ENCODE measurements at regions not wholly inside any gene's neighbourhood (a gene's known extent, or its start where the extent isn't known, plus 50 kb on each side); places are given as distances from the start of the nearest gene placed in this dataset.

DNA sequence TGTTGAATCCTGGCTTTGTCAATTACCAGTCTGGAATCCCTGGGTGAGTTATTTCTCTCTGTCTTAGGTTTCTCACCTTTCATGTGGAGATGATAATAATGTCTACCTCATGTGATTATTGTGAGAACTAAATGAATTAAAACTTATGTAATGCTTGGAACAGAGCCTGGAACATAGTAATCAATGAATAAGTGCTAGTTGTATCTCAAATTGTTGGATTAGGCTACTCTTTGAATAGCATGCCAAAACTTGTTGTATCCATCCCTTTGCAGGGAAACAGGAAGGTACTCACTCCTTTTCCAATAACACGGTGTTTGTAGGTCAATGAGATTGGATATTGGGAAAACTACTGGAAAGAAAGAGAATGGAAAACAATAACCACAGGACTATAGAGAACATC lies 796.6 kb upstream of the ZEB2 start:
- peaks cover 7% of the 10 kb centered on the region for H3K9me3 Mint-ChIP-seq (ENCODE audit: low read depth)
- no peak overlapping the region for H3K4me3 Mint-ChIP-seq (ENCODE audit: low read depth)

GRCh38 chr2:145315053-145315452 lies 795.1 kb upstream of the ZEB2 start:
- Mint-ChIP-seq H3K9me3 (ENCODE audit: low read depth) (peaks cover 13% of the 10 kb centered on the region), H3K27ac (no peak overlapping the region), H3K4me3 (ENCODE audit: low read depth) (no peak overlapping the region)

More for the DNA sequence above, 796.6 kb upstream of the ZEB2 start:
- TF ChIP-seq, protein P1, sequence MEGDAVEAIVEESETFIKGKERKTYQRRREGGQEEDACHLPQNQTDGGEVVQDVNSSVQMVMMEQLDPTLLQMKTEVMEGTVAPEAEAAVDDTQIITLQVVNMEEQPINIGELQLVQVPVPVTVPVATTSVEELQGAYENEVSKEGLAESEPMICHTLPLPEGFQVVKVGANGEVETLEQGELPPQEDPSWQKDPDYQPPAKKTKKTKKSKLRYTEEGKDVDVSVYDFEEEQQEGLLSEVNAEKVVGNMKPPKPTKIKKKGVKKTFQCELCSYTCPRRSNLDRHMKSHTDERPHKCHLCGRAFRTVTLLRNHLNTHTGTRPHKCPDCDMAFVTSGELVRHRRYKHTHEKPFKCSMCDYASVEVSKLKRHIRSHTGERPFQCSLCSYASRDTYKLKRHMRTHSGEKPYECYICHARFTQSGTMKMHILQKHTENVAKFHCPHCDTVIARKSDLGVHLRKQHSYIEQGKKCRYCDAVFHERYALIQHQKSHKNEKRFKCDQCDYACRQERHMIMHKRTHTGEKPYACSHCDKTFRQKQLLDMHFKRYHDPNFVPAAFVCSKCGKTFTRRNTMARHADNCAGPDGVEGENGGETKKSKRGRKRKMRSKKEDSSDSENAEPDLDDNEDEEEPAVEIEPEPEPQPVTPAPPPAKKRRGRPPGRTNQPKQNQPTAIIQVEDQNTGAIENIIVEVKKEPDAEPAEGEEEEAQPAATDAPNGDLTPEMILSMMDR (IDR thresholded peaks at IDR 0.05; ENCODE audit: unreplicated experiment), result no peak
- Mint-ChIP-seq H3K27ac (no peak overlapping the region), H3K27me3 (no peaks in the 10 kb centered on the region), H3K4me1 (ENCODE audit: low read depth) (peaks cover 11% of the 10 kb centered on the region), H3K36me3 (ENCODE audit: insufficient read depth) (peaks cover 3% of the 10 kb centered on the region)
- no peak for DNase-seq (ENCODE audit: low spot score, unreplicated experiment)

GRCh38 chr2:145314119-145314633 lies 794.3 kb upstream of the ZEB2 start:
- no peak overlapping the region for H3K27ac Mint-ChIP-seq
- H3K9me3 Mint-ChIP-seq (ENCODE audit: low read depth), result peaks cover 16% of the 10 kb centered on the region
- DNase-seq (ENCODE audit: low spot score, unreplicated experiment), result no peak
- H3K4me1 Mint-ChIP-seq (ENCODE audit: low read depth), result peaks cover 2% of the 10 kb centered on the region
- H3K27me3 Mint-ChIP-seq, result no peaks in the 10 kb centered on the region
- no peak overlapping the region for H3K4me3 Mint-ChIP-seq (ENCODE audit: low read depth)
- TF ChIP-seq, protein P1 (IDR thresholded peaks at IDR 0.05; ENCODE audit: unreplicated experiment), result no peak
- H3K36me3 Mint-ChIP-seq (ENCODE audit: insufficient read depth), result peaks cover 3% of the 10 kb centered on the region

More at GRCh38 chr2:145315053-145315452, 795.1 kb upstream of the ZEB2 start:
- Mint-ChIP-seq H3K27me3 (no peaks in the 10 kb centered on the region), H3K36me3 (ENCODE audit: insufficient read depth) (peaks cover 3% of the 10 kb centered on the region), H3K4me1 (ENCODE audit: low read depth) (peaks cover 2% of the 10 kb centered on the region)
- no peak for DNase-seq (ENCODE audit: low spot score, unreplicated experiment)
- TF ChIP-seq, protein P1 (IDR thresholded peaks at IDR 0.05; ENCODE audit: unreplicated experiment), result no peak

DNA sequence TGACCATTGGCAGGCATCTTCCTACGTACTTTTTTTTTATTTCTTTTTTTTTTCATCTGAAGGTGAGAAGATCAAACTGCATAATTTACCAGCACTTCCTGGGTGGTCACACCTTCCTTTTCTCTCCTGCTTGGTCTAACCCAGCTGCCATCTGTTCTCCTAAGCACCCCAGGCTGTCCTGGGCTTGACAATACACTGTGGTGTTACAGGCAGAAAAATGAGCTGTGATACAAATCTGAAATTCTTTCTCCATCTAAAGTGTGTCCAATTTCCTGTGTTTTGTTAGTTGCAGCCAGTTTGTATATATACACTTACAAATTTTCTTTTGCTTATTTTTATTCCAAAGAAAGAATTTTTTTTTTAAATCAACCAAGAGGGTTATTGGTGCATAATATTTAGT lies 786.0 kb upstream of the ZEB2 start:
- no peaks in the 10 kb centered on the region for H3K36me3 Mint-ChIP-seq (ENCODE audit: insufficient read depth)
- H3K4me3 Mint-ChIP-seq (ENCODE audit: low read depth), result no peak overlapping the region
- H3K27me3 Mint-ChIP-seq, result no peaks in the 10 kb centered on the region
- DNase-seq (ENCODE audit: low spot score, unreplicated experiment), result no peak
- peaks cover 3% of the 10 kb centered on the region for H3K9me3 Mint-ChIP-seq (ENCODE audit: low read depth)
- TF ChIP-seq, protein P1 (IDR thresholded peaks at IDR 0.05; ENCODE audit: unreplicated experiment), result no peak
- H3K4me1 Mint-ChIP-seq (ENCODE audit: low read depth), result no peaks in the 10 kb centered on the region
- H3K27ac Mint-ChIP-seq, result no peak overlapping the region

DNA sequence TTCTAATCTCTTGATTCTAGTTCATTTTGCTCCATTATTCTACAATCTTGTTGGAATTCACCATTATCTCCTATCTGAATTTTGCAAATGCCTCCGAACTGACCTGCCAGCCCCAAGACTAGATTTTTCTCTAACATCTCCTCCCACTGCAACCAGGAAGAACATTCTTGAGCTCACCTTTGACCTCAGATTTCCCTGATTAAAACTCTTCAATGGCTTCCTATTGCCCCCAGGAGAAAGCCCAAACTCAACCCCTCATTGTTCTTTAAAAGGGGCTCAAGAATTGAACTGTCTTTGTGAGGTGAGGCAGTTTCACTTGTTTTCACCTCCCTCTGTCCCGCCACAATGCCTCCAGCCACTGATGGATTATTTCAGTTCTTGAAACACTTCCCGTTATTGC lies 784.6 kb upstream of the ZEB2 start:
- no peaks in the 10 kb centered on the region for H3K4me1 Mint-ChIP-seq (ENCODE audit: low read depth)
- H3K36me3 Mint-ChIP-seq (ENCODE audit: insufficient read depth), result no peaks in the 10 kb centered on the region
- H3K4me3 Mint-ChIP-seq (ENCODE audit: low read depth), result no peak overlapping the region
- peaks cover 3% of the 10 kb centered on the region for H3K9me3 Mint-ChIP-seq (ENCODE audit: low read depth)
- TF ChIP-seq, protein P1 (IDR thresholded peaks at IDR 0.05; ENCODE audit: unreplicated experiment), result no peak
- DNase-seq (ENCODE audit: low spot score, unreplicated experiment), result no peak
- H3K27ac Mint-ChIP-seq, result no peak overlapping the region
- no peaks in the 10 kb centered on the region for H3K27me3 Mint-ChIP-seq

All from progenitor cell of endocrine pancreas (in vitro differentiated cells).